ENCODE measurements at regions not wholly inside any gene's neighbourhood (a gene's known extent, or its start where the extent isn't known, plus 50 kb on each side); places are given as distances from the start of the nearest gene placed in this dataset.

GRCh38 chr21:19321688-19322087 lies 918.1 kb upstream of the TMPRSS15 start:
- TF ChIP-seq EP300 (IDR thresholded peaks at IDR 0.05; ENCODE audit: borderline replicate concordance) (no peak), YY1 (IDR thresholded peaks at IDR 0.05; ENCODE audit: low read depth) (no peak), TAF1 (IDR thresholded peaks at IDR 0.05; ENCODE audit: low read depth) (no peak), EGR1 (IDR thresholded peaks at IDR 0.05) (no peak), REST (IDR thresholded peaks at IDR 0.05; ENCODE audit: low read depth) (no peak), TCF12 (IDR thresholded peaks at IDR 0.05; ENCODE audit: low read depth) (no peak)
